Peyer's patch (tissue), 4 donors: ENCODE measurements at regions not wholly inside any gene's neighbourhood (a gene's known extent, or its start where the extent isn't known, plus 50 kb on each side); places are given as distances from the start of the nearest gene placed in this dataset.

Experiments used
- POLR2A ChIP-seq, 2 donors: fragments of 450-650 bp; IDR thresholded peaks; one replicate each; pipeline ENCODE4 v1.5.1; 2017; ENCODE audit warnings: antibody characterized with exemption in 2 of 2, mild to moderate bottlenecking in 2 of 2, moderate library complexity in 2 of 2
- TF ChIP-seq, protein P1 (sequence below), 6 experiments: fragments of 450-650 bp in 4 of 6; fragments of 200-600 bp in 2 of 6; sonication (generic) in 1 of 6; IDR thresholded peaks; one replicate each; pipeline ENCODE4 v1.5.1; 2017 to 2019; ENCODE audit warnings: antibody characterized with exemption in 6 of 6, mild to moderate bottlenecking in 3 of 6, moderate library complexity in 1 of 6

DNA sequence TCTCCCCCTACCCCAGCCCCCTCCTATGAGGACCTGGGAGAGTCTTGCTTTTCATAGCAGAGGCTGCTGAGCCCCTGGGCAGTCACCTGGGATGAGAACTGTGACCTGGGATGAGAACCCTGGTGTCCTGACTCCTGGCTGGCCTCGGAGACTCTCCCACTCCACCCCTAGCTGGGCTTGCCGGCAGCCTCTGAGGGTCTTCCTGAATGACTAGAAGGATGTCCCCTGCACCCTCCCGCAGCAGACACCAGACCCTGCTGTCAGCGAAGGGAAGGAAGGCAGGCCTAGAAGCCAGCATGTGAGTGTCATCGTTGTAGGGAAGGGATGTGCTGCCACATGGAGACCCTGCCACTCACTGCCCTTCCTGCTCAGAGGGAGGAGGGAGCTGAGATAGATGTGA is 203.4 kb upstream of the ZNF536 start:
- TF ChIP-seq, protein P1, sequence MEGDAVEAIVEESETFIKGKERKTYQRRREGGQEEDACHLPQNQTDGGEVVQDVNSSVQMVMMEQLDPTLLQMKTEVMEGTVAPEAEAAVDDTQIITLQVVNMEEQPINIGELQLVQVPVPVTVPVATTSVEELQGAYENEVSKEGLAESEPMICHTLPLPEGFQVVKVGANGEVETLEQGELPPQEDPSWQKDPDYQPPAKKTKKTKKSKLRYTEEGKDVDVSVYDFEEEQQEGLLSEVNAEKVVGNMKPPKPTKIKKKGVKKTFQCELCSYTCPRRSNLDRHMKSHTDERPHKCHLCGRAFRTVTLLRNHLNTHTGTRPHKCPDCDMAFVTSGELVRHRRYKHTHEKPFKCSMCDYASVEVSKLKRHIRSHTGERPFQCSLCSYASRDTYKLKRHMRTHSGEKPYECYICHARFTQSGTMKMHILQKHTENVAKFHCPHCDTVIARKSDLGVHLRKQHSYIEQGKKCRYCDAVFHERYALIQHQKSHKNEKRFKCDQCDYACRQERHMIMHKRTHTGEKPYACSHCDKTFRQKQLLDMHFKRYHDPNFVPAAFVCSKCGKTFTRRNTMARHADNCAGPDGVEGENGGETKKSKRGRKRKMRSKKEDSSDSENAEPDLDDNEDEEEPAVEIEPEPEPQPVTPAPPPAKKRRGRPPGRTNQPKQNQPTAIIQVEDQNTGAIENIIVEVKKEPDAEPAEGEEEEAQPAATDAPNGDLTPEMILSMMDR (IDR thresholded peaks at IDR 0.05) = no peak
- TF ChIP-seq POLR2A (IDR thresholded peaks at IDR 0.05) = no peak
